HG03108 (cell line): ENCODE measurements at regions not wholly inside any gene's neighbourhood (a gene's known extent, or its start where the extent isn't known, plus 50 kb on each side); places are given as distances from the start of the nearest gene placed in this dataset.
"Not testable (repeated sequence)": the region's sequence is repeated elsewhere in the genome, so short reads cannot be mapped to it uniquely, and the experiment has no call there.

ENCODE experiments used
- ATAC-seq: cut with Tn5 transposase; IDR thresholded peaks from one replicate; pipeline ENCODE4 v1.9.1; 2021; ENCODE audit warnings: moderate library complexity; ENCODE audit not compliant: unreplicated experiment

GRCh38 chr10:109307102-109307501, 616.2 kb downstream of the XPNPEP1 start:
- not testable (repeated sequence) for ATAC-seq

GRCh38 chr10:109306698-109307097, 616.6 kb downstream of the XPNPEP1 start:
- no peak for ATAC-seq

GRCh38 chr10:109287858-109288257, 635.5 kb downstream of the XPNPEP1 start:
- ATAC-seq = no peak

GRCh38 chr10:109282510-109282909, 640.8 kb downstream of the XPNPEP1 start:
- no peak for ATAC-seq

GRCh38 chr10:109281347-109281746, 642.0 kb downstream of the XPNPEP1 start:
- ATAC-seq = no peak

- ATAC-seq = no peak
Observed at GRCh38 chr10:109280837-109281236, 642.5 kb downstream of the XPNPEP1 start.

- no peak for ATAC-seq
Observed at GRCh38 chr10:109277456-109277855, 645.9 kb downstream of the XPNPEP1 start.

- ATAC-seq = no peak
Observed at GRCh38 chr10:109275960-109276359, 647.4 kb downstream of the XPNPEP1 start.

GRCh38 chr10:109274681-109275080, 648.6 kb downstream of the XPNPEP1 start:
- ATAC-seq = no peak

GRCh38 chr10:109270173-109270572, 653.1 kb downstream of the XPNPEP1 start:
- no peak for ATAC-seq

GRCh38 chr10:109264004-109264403, 659.3 kb downstream of the XPNPEP1 start:
- no peak for ATAC-seq

GRCh38 chr10:109261231-109261630, 662.1 kb downstream of the XPNPEP1 start:
- no peak for ATAC-seq

- no peak for ATAC-seq
Observed at GRCh38 chr10:109259293-109259692, 664.0 kb downstream of the XPNPEP1 start.

- no peak for ATAC-seq
Observed at GRCh38 chr10:109253306-109253705, 670.0 kb downstream of the XPNPEP1 start.

GRCh38 chr10:109250152-109250551, 673.2 kb downstream of the XPNPEP1 start:
- ATAC-seq = no peak

- no peak for ATAC-seq
Observed at GRCh38 chr10:109247814-109248213, 675.5 kb downstream of the XPNPEP1 start.

GRCh38 chr10:109245821-109246220, 677.5 kb downstream of the XPNPEP1 start:
- ATAC-seq = no peak

GRCh38 chr10:109239371-109239770, 683.9 kb downstream of the XPNPEP1 start:
- ATAC-seq = no peak

- ATAC-seq = no peak
Observed at GRCh38 chr10:109237682-109238081, 685.6 kb downstream of the XPNPEP1 start.

GRCh38 chr10:109237050-109237449, 686.3 kb downstream of the XPNPEP1 start:
- ATAC-seq = no peak

- ATAC-seq = not testable (repeated sequence)
Observed at GRCh38 chr10:109223533-109223932, 699.8 kb downstream of the XPNPEP1 start.

GRCh38 chr10:109219935-109220605, 703.2 kb downstream of the XPNPEP1 start:
- no peak for ATAC-seq

GRCh38 chr10:109218207-109218606, 705.1 kb downstream of the XPNPEP1 start:
- no peak for ATAC-seq
